ENCODE measurements at regions not wholly inside any gene's neighbourhood (a gene's known extent, or its start where the extent isn't known, plus 50 kb on each side); places are given as distances from the start of the nearest gene placed in this dataset.

DNA sequence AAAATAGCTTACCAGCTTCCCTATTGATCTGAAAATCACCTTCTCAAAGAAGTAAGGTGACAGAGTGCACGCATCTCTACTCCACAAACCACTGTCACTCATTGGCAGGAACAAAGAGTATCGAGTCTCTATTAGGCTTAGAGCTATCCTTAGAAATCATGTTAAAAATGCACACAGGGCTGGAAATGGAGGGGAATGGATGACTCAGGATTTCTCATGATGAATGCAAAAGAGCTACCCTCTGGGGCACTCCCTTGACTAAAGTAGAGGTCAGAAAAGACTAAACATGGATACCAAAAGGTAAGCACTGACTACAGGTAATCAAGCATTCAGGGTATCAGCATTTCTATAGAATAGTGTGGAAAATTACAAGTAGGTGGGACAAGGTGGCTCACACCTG, 96.1 kb upstream of the ANO4 start:
- H3K4me3 Mint-ChIP-seq = no peak overlapping the region
- TF ChIP-seq, protein P1, sequence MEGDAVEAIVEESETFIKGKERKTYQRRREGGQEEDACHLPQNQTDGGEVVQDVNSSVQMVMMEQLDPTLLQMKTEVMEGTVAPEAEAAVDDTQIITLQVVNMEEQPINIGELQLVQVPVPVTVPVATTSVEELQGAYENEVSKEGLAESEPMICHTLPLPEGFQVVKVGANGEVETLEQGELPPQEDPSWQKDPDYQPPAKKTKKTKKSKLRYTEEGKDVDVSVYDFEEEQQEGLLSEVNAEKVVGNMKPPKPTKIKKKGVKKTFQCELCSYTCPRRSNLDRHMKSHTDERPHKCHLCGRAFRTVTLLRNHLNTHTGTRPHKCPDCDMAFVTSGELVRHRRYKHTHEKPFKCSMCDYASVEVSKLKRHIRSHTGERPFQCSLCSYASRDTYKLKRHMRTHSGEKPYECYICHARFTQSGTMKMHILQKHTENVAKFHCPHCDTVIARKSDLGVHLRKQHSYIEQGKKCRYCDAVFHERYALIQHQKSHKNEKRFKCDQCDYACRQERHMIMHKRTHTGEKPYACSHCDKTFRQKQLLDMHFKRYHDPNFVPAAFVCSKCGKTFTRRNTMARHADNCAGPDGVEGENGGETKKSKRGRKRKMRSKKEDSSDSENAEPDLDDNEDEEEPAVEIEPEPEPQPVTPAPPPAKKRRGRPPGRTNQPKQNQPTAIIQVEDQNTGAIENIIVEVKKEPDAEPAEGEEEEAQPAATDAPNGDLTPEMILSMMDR (IDR thresholded peaks at IDR 0.05; ENCODE audit: unreplicated experiment) = no peak
- no peak overlapping the region for H3K27ac Mint-ChIP-seq
- no peaks in the 10 kb centered on the region for H3K4me1 Mint-ChIP-seq
- H3K27me3 Mint-ChIP-seq (ENCODE audit: low read depth) = peaks cover 9% of the 10 kb centered on the region
- no peak for DNase-seq (ENCODE audit: low spot score in 2 of 2, unreplicated experiment in 2 of 2)
- H3K36me3 Mint-ChIP-seq = no peaks in the 10 kb centered on the region
- no peaks in the 10 kb centered on the region for H3K9me3 Mint-ChIP-seq

DNA sequence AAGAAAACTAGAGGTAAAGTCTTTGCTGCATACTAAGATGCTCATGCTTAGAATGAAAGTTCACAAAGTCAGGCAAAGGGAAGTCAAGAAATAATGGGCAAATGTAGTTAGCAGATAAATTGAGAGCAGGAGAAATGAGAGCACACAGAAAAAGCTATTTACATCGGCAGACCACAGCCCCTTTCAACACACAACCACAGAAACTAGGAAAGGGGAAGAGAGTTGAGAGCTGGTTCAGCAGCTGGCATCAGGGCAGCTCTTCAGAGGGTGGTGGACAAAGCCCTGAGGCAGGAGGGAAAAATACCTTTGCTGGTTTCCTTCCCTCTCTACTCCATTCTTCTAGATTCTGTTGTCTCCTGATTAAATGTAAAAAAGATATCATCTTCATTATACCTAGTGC, 95.4 kb upstream of the ANO4 start:
- Mint-ChIP-seq H3K4me1 (no peaks in the 10 kb centered on the region), H3K4me3 (no peak overlapping the region), H3K27ac (no peak overlapping the region), H3K9me3 (no peaks in the 10 kb centered on the region), H3K27me3 (ENCODE audit: low read depth) (peaks cover 9% of the 10 kb centered on the region), H3K36me3 (no peaks in the 10 kb centered on the region)
- no peak for DNase-seq (ENCODE audit: low spot score in 2 of 2, unreplicated experiment in 2 of 2)
- TF ChIP-seq, protein P1 (IDR thresholded peaks at IDR 0.05; ENCODE audit: unreplicated experiment) = no peak

DNA sequence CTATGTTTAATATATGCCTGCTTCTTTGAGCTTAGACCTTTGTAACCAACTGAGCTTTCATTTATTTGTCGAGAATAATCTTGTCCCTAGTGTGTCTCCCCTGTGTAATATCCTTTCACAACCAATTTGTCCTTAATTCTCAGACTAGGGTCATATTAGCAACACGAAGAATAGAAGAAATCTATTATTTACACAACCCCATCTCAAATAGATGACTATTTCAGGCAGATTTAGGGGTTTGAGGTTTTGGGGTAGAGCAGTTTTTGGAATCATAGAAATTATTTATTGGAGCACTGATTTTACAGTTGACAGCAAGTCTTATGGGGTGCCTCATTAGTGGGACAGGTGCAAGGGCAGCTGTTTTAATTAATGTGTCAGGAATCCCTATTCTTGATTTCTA, 91.2 kb upstream of the ANO4 start:
- no peaks in the 10 kb centered on the region for H3K9me3 Mint-ChIP-seq
- no peaks in the 10 kb centered on the region for H3K36me3 Mint-ChIP-seq
- H3K4me1 Mint-ChIP-seq = no peaks in the 10 kb centered on the region
- TF ChIP-seq, protein P1 (IDR thresholded peaks at IDR 0.05; ENCODE audit: unreplicated experiment) = no peak
- no peak overlapping the region for H3K27ac Mint-ChIP-seq
- peaks cover 7% of the 10 kb centered on the region for H3K27me3 Mint-ChIP-seq (ENCODE audit: low read depth)
- no peak for DNase-seq (ENCODE audit: low spot score in 2 of 2, unreplicated experiment in 2 of 2)
- no peak overlapping the region for H3K4me3 Mint-ChIP-seq

DNA sequence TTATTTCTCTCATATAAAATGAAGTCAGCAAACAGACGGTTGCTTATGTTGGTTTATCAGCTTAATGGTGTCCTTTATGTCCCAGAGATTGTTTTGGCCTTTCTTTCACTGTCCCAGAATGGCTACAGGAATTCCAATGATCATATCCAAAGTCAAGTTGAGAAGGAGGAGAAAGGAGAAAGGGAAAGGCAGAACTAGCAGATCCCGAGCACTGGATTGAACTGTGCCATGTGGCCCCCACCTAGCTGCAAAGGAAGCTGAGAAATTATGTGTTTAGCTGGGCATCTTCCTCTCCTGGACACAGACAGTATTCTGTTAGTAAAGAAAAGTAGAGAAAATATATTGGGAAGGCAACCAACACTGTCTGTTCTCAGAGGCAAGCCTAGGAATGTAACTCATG, 90.7 kb upstream of the ANO4 start:
- TF ChIP-seq, protein P1 (IDR thresholded peaks at IDR 0.05; ENCODE audit: unreplicated experiment) = no peak
- no peak for DNase-seq (ENCODE audit: low spot score in 2 of 2, unreplicated experiment in 2 of 2)
- Mint-ChIP-seq H3K4me1 (no peaks in the 10 kb centered on the region), H3K27me3 (ENCODE audit: low read depth) (peaks cover 4% of the 10 kb centered on the region), H3K4me3 (no peak overlapping the region), H3K36me3 (no peaks in the 10 kb centered on the region), H3K27ac (no peak overlapping the region), H3K9me3 (no peaks in the 10 kb centered on the region)

DNA sequence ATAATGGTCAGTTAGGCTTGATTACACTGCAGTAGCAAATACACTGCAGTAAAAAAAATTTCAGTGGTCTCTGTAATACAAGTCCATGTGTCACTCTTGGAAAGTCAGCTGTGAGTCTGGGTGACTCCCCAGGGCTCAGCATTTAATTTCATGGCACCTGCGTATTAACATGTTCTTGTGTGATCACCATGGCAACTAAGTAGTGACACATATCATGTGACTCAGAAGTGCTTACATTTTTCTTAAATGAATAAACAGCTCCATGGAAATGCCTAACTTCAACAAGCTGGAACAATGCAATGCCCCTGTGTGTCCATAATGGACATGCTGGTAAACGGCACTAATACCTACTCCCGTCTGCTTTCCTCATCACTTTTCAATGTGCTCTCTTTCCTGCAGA, 88.5 kb upstream of the ANO4 start:
- H3K27ac Mint-ChIP-seq = no peak overlapping the region

More for the DNA sequence above, 88.5 kb upstream of the ANO4 start:
- Mint-ChIP-seq H3K4me3 (no peak overlapping the region), H3K27me3 (ENCODE audit: low read depth) (peaks cover 2% of the 10 kb centered on the region), H3K9me3 (no peaks in the 10 kb centered on the region), H3K36me3 (no peaks in the 10 kb centered on the region), H3K4me1 (no peaks in the 10 kb centered on the region)
- TF ChIP-seq, protein P1 (IDR thresholded peaks at IDR 0.05; ENCODE audit: unreplicated experiment) = no peak
- DNase-seq (ENCODE audit: low spot score in 2 of 2, unreplicated experiment in 2 of 2) = no peak
